Hepatocyte (in vitro differentiated cells): ENCODE measurements at regions not wholly inside any gene's neighbourhood (a gene's known extent, or its start where the extent isn't known, plus 50 kb on each side); places are given as distances from the start of the nearest gene placed in this dataset.
"Not testable (repeated sequence)": the region's sequence is repeated elsewhere in the genome, so short reads cannot be mapped to it uniquely, and the experiment has no call there.

Experiments
- CTCF ChIP-seq: fragments of 200-600 bp; sonication (generic); IDR thresholded peaks from 2 replicates; pipeline ENCODE4 v1.5.1; 2016; ENCODE audit warnings: antibody characterized with exemption, mild to moderate bottlenecking; ENCODE audit not compliant: poor library complexity
- EZH2 ChIP-seq: fragments of 200-600 bp; sonication (generic); IDR thresholded peaks from 2 replicates; pipeline ENCODE4 v1.6.1; 2016; ENCODE audit warnings: antibody characterized with exemption, mild to moderate bottlenecking, borderline replicate concordance
- EZH2phosphoT487 ChIP-seq: fragments of 200-600 bp; sonication (generic); IDR thresholded peaks from one replicate; pipeline ENCODE4 v1.6.1; 2018; ENCODE audit warnings: antibody characterized with exemption, mild to moderate bottlenecking, low read depth, moderate library complexity; ENCODE audit not compliant: unreplicated experiment, severe bottlenecking

- TF ChIP-seq CTCF, EZH2, EZH2phosphoT487: not testable (repeated sequence)
Observed at GRCh38 chr1:38725321-38725961, 134.1 kb downstream of the RRAGC start.
